Activated CD4-positive, alpha-beta T cell treated with anti-CD3 and anti-CD28 coated beads for 1 hour (primary cell): ENCODE measurements at regions not wholly inside any gene's neighbourhood (a gene's known extent, or its start where the extent isn't known, plus 50 kb on each side); places are given as distances from the start of the nearest gene placed in this dataset.
"Not testable (repeated sequence)": the region's sequence is repeated elsewhere in the genome, so short reads cannot be mapped to it uniquely, and the experiment has no call there.

ENCODE experiments used
- DNase-seq: peaks from one replicate; pipeline ENCODE4 v3.0.0-alpha.2; 2020

GRCh38 chr2:147603447-147603846 lies 241.4 kb upstream of the ACVR2A start:
- DNase-seq = no peak

GRCh38 chr2:147600646-147601045 lies 244.2 kb upstream of the ACVR2A start:
- no peak for DNase-seq

GRCh38 chr2:147600223-147600622 lies 244.6 kb upstream of the ACVR2A start:
- no peak for DNase-seq

- DNase-seq = no peak
These were observed 249.6 kb upstream of the ACVR2A start for GRCh38 chr2:147595200-147595599.

- no peak for DNase-seq
These were observed 250.8 kb upstream of the ACVR2A start for GRCh38 chr2:147594038-147594437.

- not testable (repeated sequence) for DNase-seq
These were observed 252.0 kb upstream of the ACVR2A start for GRCh38 chr2:147592784-147593183.

GRCh38 chr2:147589127-147589526 lies 255.7 kb upstream of the ACVR2A start:
- no peak for DNase-seq

- DNase-seq = no peak
These were observed 256.6 kb upstream of the ACVR2A start for GRCh38 chr2:147588191-147588590.

GRCh38 chr2:147578529-147578928 lies 266.3 kb upstream of the ACVR2A start:
- no peak for DNase-seq

- DNase-seq = no peak
These were observed 266.8 kb upstream of the ACVR2A start for GRCh38 chr2:147577998-147578380.

- no peak for DNase-seq
These were observed 267.4 kb upstream of the ACVR2A start for GRCh38 chr2:147577323-147577997.

- no peak for DNase-seq
These were observed 269.7 kb upstream of the ACVR2A start for GRCh38 chr2:147575106-147575505.

- DNase-seq = no peak
These were observed 272.2 kb upstream of the ACVR2A start for GRCh38 chr2:147572622-147573021.

- no peak for DNase-seq
These were observed 275.4 kb upstream of the ACVR2A start for GRCh38 chr2:147569426-147569825.

GRCh38 chr2:147568109-147568508 lies 276.7 kb upstream of the ACVR2A start:
- no peak for DNase-seq

GRCh38 chr2:147567136-147567535 lies 277.7 kb upstream of the ACVR2A start:
- DNase-seq = no peak

GRCh38 chr2:147560810-147561535 lies 283.9 kb upstream of the ACVR2A start:
- no peak for DNase-seq

- no peak for DNase-seq
These were observed 285.6 kb upstream of the ACVR2A start for GRCh38 chr2:147559070-147559725.

GRCh38 chr2:147558620-147559019 lies 286.2 kb upstream of the ACVR2A start:
- no peak for DNase-seq

- no peak for DNase-seq
These were observed 290.2 kb upstream of the ACVR2A start for GRCh38 chr2:147554521-147555107.

- DNase-seq = no peak
These were observed 291.0 kb upstream of the ACVR2A start for GRCh38 chr2:147553775-147554271.

- no peak for DNase-seq
These were observed 293.7 kb upstream of the ACVR2A start for GRCh38 chr2:147550995-147551731.

- DNase-seq = no peak
These were observed 295.8 kb upstream of the ACVR2A start for GRCh38 chr2:147549054-147549453.
